Testis (tissue), 2 donors: ENCODE measurements at regions not wholly inside any gene's neighbourhood (a gene's known extent, or its start where the extent isn't known, plus 50 kb on each side); places are given as distances from the start of the nearest gene placed in this dataset.
"Not testable (repeated sequence)": the region's sequence is repeated elsewhere in the genome, so short reads cannot be mapped to it uniquely, and the experiment has no call there.

ENCODE experiments used
- DNase-seq: peaks from one replicate; pipeline ENCODE4 v3.0.0-alpha.2; 2019
- H3K27ac ChIP-seq, 2 donors: fragments of 200-600 bp; sonication (generic); one replicate each; pipeline ENCODE4 v1.5.1; 2019
- H3K27me3 ChIP-seq: fragments of 200-600 bp; sonication (generic); one replicate; pipeline ENCODE4 v1.5.1; 2019
- H3K36me3 ChIP-seq: fragments of 200-600 bp; sonication (generic); one replicate; pipeline ENCODE4 v1.5.1; 2017; ENCODE audit warnings: low read depth; ENCODE audit errors: missing control alignments
- H3K4me1 ChIP-seq: fragments of 200-600 bp; sonication (generic); one replicate; pipeline ENCODE4 v1.5.1; 2019
- H3K4me3 ChIP-seq, 2 donors: fragments of 200-600 bp; sonication (generic); one replicate each; pipeline ENCODE4 v1.5.1; 2017 to 2019
- H3K9me3 ChIP-seq: fragments of 200-600 bp; sonication (generic); one replicate; pipeline ENCODE4 v1.5.1; 2017
- CTCF ChIP-seq, 3 experiments: fragments of 450-650 bp in 2 of 3; fragments of 200-600 bp in 1 of 3; sonication (generic) in 1 of 3; IDR thresholded peaks; one replicate each; pipeline ENCODE4 v1.5.1; 2016 to 2019; ENCODE audit warnings: antibody characterized with exemption in 3 of 3, mild to moderate bottlenecking in 2 of 3, moderate library complexity in 1 of 3
- POLR2A ChIP-seq: fragments of 450-650 bp; IDR thresholded peaks from one replicate; pipeline ENCODE4 v1.6.1; 2017; ENCODE audit warnings: antibody characterized with exemption, mild to moderate bottlenecking, moderate library complexity
- WGBS, 2 donors: methylation state at CpG; one replicate each; pipeline ENCODE4 v1.1.5; 2018; 5-methylcytosine and 5-hydroxymethylcytosine counted together
- intact Hi-C: fragments of 100-400 bp; cut with DNase I; formaldehyde crosslinking; loops from one replicate; pipeline ENCODE4 v1.15.1; 2023; ENCODE audit warnings: low total_unique reads

GRCh38 chr16:50490828-50491227 lies 57.4 kb upstream of the NKD1 start:
- intact Hi-C loops, result no loop called here
- Histone ChIP-seq H3K4me1 (no peaks in the 10 kb centered on the region), H3K27ac (no peak overlapping the region)

GRCh38 chr16:50489182-50489581 lies 59.0 kb upstream of the NKD1 start:
- intact Hi-C loops, result no loop called here
- Histone ChIP-seq H3K27me3 (no peaks in the 10 kb centered on the region), H3K4me3 (no peak overlapping the region), H3K27ac (no peak overlapping the region), H3K9me3 (no peaks in the 10 kb centered on the region), H3K4me1 (no peaks in the 10 kb centered on the region), H3K36me3 (no peaks in the 10 kb centered on the region)
- 59 to 67% methylated on average over 3 of the region's 3 CpGs for WGBS, 2 donors
- TF ChIP-seq POLR2A (no peak), CTCF (IDR thresholded peaks at IDR 0.05) (no peak)
- no peak for DNase-seq

More at GRCh38 chr16:50490828-50491227, 57.4 kb upstream of the NKD1 start:
- DNase-seq, result no peak
- 90 to 95% methylated on average over 2 of the region's 2 CpGs for WGBS, 2 donors
- Histone ChIP-seq H3K36me3 (no peaks in the 10 kb centered on the region), H3K9me3 (no peaks in the 10 kb centered on the region), H3K27me3 (no peaks in the 10 kb centered on the region), H3K4me3 (no peak overlapping the region)
- TF ChIP-seq CTCF (IDR thresholded peaks at IDR 0.05) (no peak), POLR2A (no peak)

GRCh38 chr16:50487528-50487927 lies 60.7 kb upstream of the NKD1 start:
- intact Hi-C loops, result no loop called here
- no peak overlapping the region for H3K4me3 ChIP-seq
- no peak for TF ChIP-seq POLR2A
- TF ChIP-seq CTCF (IDR thresholded peaks at IDR 0.05), result no peak

GRCh38 chr16:50486162-50486561 lies 62.0 kb upstream of the NKD1 start:
- H3K36me3 ChIP-seq, H3K4me3 ChIP-seq, H3K27ac ChIP-seq, intact Hi-C loops, H3K9me3 ChIP-seq, H3K27me3 ChIP-seq, H3K4me1 ChIP-seq, DNase-seq: not testable (repeated sequence)

More at GRCh38 chr16:50487528-50487927, 60.7 kb upstream of the NKD1 start:
- WGBS, 2 donors, result 81 to 87% methylated on average over 5 of the region's 5 CpGs
- Histone ChIP-seq H3K27ac (no peak overlapping the region), H3K36me3 (no peaks in the 10 kb centered on the region), H3K9me3 (no peaks in the 10 kb centered on the region), H3K4me1 (no peaks in the 10 kb centered on the region), H3K27me3 (no peaks in the 10 kb centered on the region)
- DNase-seq, result no peak

- Histone ChIP-seq H3K36me3 (no peaks in the 10 kb centered on the region), H3K9me3 (no peaks in the 10 kb centered on the region), H3K27me3 (no peaks in the 10 kb centered on the region), H3K27ac (no peak overlapping the region), H3K4me3 (no peak overlapping the region), H3K4me1 (no peaks in the 10 kb centered on the region)
- intact Hi-C loops, result no loop called here
- WGBS, 2 donors, result 96% methylated on average over 2 of the region's 2 CpGs
- no peak for TF ChIP-seq CTCF (IDR thresholded peaks at IDR 0.05)
- no peak for TF ChIP-seq POLR2A
- DNase-seq, result no peak
These were observed 63.0 kb upstream of the NKD1 start for GRCh38 chr16:50485232-50485631.
